Ovary (tissue), 3 donors: ENCODE measurements at regions not wholly inside any gene's neighbourhood (a gene's known extent, or its start where the extent isn't known, plus 50 kb on each side); places are given as distances from the start of the nearest gene placed in this dataset.

Experiments used
- CTCF ChIP-seq, 3 donors: fragments of 450-650 bp in 2 of 3; fragments of 200-600 bp in 1 of 3; IDR thresholded peaks; one replicate each; pipeline versions ENCODE4 v1.5.1 to v1.8.0; 2016 to 2022; ENCODE audit warnings: antibody characterized with exemption in 3 of 3, mild to moderate bottlenecking in 1 of 3
- POLR2A ChIP-seq: fragments of 450-650 bp; IDR thresholded peaks from one replicate; pipeline ENCODE4 v1.6.1; 2017; ENCODE audit warnings: antibody characterized with exemption, mild to moderate bottlenecking, moderate library complexity
- donor health status: DM: no; HTN: no; CAD: no.

GRCh38 chr4:175457956-175458355 lies 354.1 kb downstream of the GPM6A start:
- TF ChIP-seq CTCF (IDR thresholded peaks at IDR 0.05) (no peak), POLR2A (no peak)
